GM18505 (cell line): ENCODE measurements at regions not wholly inside any gene's neighbourhood (a gene's known extent, or its start where the extent isn't known, plus 50 kb on each side); places are given as distances from the start of the nearest gene placed in this dataset.

Experiments
- ATAC-seq: cut with Tn5 transposase; IDR thresholded peaks from one replicate; pipeline ENCODE4 v1.9.1; 2021; ENCODE audit not compliant: unreplicated experiment
- POLR2A ChIP-seq: IDR thresholded peaks from 4 replicates; pipeline ENCODE4 v1.6.1; 2011; ENCODE audit warnings: borderline replicate concordance; ENCODE audit not compliant: insufficient read depth, insufficient read length; ENCODE audit errors: extremely low read depth

GRCh38 chr5:143889986-143890385 lies 78.0 kb downstream of the HMHB1 start:
- TF ChIP-seq POLR2A: no peak

GRCh38 chr5:143890487-143890886 lies 78.5 kb downstream of the HMHB1 start:
- TF ChIP-seq POLR2A: no peak
- no peak for ATAC-seq

More at GRCh38 chr5:143889986-143890385, 78.0 kb downstream of the HMHB1 start:
- no peak for ATAC-seq

GRCh38 chr5:143892271-143892670 lies 80.3 kb downstream of the HMHB1 start:
- no peak for ATAC-seq

GRCh38 chr5:143892908-143893307 lies 80.9 kb downstream of the HMHB1 start:
- no peak for TF ChIP-seq POLR2A
- no peak for ATAC-seq

More at GRCh38 chr5:143892271-143892670, 80.3 kb downstream of the HMHB1 start:
- TF ChIP-seq POLR2A: no peak

GRCh38 chr5:143893638-143894037 lies 81.7 kb downstream of the HMHB1 start:
- no peak for ATAC-seq
- no peak for TF ChIP-seq POLR2A

- no peak for ATAC-seq
- TF ChIP-seq POLR2A: no peak
Measured at GRCh38 chr5:143896516-143896915, 84.6 kb downstream of the HMHB1 start.

GRCh38 chr5:143896966-143897365 lies 85.0 kb downstream of the HMHB1 start:
- no peak for TF ChIP-seq POLR2A
- ATAC-seq: no peak

- no peak for ATAC-seq
- TF ChIP-seq POLR2A: no peak
Measured at GRCh38 chr5:143898381-143898780, 86.4 kb downstream of the HMHB1 start.

GRCh38 chr5:143898916-143899591 lies 87.1 kb downstream of the HMHB1 start:
- TF ChIP-seq POLR2A: no peak
- ATAC-seq: no peak

GRCh38 chr5:143908959-143909358 lies 97.0 kb downstream of the HMHB1 start:
- ATAC-seq: no peak
- TF ChIP-seq POLR2A: no peak

- TF ChIP-seq POLR2A: no peak
- no peak for ATAC-seq
Measured at GRCh38 chr5:143913008-143913752, 101.2 kb downstream of the HMHB1 start.

- no peak for TF ChIP-seq POLR2A
- ATAC-seq: no peak
Measured at GRCh38 chr5:143914756-143915155, 102.8 kb downstream of the HMHB1 start.

- no peak for TF ChIP-seq POLR2A
- no peak for ATAC-seq
Measured at GRCh38 chr5:143916451-143916850, 104.5 kb downstream of the HMHB1 start.

- TF ChIP-seq POLR2A: no peak
- ATAC-seq: no peak
Measured at GRCh38 chr5:143918961-143919360, 107.0 kb downstream of the HMHB1 start.

GRCh38 chr5:143920772-143921171 lies 108.8 kb downstream of the HMHB1 start:
- no peak for TF ChIP-seq POLR2A
- no peak for ATAC-seq
